Embryonic facial prominence (tissue), 1 donor: ENCODE measurements at regions not wholly inside any gene's neighbourhood (a gene's known extent, or its start where the extent isn't known, plus 50 kb on each side); places are given as distances from the start of the nearest gene placed in this dataset.

Experiments used
- DNase-seq: peaks from one replicate; pipeline ENCODE4 v3.0.0-alpha.2; 2016; ENCODE audit errors: extremely low spot score

DNA sequence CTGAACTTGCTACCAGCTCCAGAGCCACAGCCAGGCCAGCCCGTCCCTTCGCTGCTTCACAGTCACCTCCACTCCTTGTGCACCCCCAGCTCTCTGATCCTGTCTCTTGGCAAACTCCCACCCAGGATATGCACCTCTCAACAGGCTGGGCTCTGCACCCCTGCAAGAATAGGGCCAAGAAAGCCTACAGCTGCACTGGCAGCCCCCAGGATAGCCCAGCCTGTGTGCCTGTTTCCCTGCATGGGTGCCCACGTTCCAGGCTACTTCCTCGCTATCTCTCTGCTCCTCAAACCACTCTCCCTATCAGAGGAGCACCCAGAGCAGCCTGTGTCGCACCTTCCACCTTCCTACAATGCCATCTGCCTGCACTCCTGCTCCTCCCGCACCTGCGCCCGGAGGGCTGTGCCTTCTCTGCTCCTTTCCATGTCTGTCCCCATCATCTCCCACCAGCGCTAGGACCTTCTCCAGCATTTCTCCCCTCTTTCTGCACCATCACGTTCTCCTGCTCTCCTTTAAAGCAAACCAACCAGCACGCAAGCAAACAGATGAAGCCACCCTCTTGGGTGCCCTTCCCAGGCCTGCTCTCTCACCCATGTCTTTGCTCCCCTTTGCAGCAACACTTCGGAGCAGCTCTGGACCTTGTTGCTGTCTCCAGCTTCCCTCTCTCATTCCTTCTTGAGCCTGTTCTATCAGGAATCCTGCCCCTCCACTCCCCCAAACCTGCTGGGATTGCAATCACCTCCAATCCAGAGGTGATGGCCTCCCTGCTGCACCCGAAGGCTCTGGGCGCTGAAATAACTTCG lies 313.2 kb upstream of the HS6ST1 start:
- no peak for DNase-seq

DNA sequence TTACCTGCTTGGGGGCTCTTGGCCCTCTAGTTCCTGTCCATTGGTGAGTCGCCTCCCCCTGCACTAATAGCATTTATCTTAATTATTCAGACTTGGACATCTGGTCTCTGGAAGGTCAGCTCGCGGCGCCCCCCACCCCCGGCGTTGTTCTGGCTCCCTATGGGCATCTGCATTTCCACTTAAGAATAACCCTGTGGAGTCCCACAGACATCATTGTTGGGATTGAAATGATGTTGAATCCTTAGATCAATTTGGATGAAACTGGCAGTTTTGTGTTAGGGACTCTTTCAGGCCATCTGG lies 313.8 kb upstream of the HS6ST1 start:
- DNase-seq: no peak

DNA sequence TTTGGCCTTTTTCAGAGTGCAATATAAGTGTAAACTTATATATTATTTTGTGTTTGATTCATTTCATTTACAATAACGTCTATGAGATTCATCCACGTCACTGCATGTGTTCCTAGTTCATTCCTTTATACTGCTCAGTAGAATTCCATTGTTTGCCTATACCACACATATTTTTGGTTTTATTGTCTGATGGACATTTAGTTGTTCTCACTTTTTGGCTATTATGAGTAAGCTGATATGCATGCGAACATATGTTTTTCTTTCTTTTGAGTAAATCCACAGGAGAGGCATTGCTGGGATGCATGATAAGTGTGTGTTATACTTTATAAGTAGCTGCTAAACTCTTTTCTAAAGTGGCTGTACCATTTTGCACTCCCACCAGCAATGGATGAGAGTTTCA lies 314.8 kb upstream of the HS6ST1 start:
- DNase-seq: no peak

DNA sequence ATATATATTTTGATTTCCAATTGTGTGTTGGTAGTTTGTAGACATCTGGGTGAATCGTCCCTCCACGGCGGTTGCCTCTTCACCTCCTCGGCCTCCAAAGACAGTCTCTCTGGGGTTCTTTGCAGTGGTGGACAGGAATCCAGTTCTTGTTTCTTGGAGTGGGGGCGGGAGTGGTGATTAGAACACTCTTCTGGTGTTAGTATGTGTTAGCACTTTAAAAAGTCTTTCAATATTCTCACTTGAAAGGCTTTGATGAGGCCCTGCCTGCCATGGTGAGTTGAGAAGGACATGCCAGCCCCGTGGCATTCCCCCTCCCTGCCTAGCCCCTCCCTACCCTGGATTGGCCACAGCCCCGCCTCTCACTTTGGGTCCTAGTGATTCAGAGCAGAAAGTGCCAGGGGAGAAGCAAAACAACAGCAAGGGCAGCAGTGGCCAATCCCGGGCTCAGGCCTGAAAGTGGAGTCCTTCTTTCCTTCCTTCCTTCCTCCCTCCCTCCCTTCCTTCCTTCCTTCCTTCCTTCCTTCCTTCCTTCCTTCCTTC lies 316.8 kb upstream of the HS6ST1 start:
- no peak for DNase-seq

DNA sequence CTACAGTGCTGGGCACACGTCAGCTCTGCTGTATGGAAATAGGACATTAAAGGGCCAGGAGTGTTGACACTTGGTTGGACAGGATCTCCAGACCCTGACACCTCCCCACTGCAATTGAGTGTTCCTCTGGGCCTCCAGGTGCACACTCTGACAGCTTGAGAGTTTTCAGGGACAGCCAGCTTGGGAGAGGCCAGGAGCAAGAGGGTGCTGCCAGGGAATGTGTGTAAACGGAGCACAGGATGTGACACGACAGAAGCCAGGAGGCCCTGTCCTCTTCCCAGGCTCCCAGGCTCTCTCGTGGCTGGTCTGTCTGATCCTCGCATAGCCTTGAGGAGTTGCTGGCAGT lies 318.1 kb upstream of the HS6ST1 start:
- no peak for DNase-seq

DNA sequence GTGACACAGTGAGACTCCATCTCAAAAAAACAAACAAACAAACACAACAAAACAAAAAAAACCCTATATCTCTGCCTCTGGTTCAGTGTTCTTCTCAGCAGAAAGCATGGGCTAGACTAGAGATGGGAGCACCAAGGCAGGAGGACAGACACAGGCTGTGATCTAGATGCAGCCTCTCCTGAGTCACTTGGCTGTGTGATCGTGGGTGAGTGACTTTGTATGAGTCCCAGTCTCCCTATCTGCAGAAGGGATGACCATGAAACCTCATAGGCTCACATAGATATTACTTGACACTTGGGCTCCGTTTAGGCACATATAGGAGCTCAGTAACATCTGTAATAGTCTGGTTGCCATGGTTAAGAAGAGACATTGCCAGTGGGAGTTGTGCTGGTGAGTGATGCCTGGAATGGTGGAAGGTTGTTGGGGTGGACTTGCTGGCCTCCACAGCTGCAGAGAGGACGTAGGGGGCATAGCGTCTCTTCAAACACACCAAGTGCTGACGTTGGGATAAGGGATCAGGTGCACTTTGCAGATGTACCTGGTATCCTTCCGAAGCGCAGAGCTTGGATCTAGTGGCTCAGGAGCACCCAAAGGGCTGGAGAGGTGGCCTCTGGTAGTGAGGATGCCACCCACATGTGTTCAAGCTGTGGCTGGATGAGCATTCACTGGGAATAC lies 318.9 kb upstream of the HS6ST1 start:
- DNase-seq: no peak

DNA sequence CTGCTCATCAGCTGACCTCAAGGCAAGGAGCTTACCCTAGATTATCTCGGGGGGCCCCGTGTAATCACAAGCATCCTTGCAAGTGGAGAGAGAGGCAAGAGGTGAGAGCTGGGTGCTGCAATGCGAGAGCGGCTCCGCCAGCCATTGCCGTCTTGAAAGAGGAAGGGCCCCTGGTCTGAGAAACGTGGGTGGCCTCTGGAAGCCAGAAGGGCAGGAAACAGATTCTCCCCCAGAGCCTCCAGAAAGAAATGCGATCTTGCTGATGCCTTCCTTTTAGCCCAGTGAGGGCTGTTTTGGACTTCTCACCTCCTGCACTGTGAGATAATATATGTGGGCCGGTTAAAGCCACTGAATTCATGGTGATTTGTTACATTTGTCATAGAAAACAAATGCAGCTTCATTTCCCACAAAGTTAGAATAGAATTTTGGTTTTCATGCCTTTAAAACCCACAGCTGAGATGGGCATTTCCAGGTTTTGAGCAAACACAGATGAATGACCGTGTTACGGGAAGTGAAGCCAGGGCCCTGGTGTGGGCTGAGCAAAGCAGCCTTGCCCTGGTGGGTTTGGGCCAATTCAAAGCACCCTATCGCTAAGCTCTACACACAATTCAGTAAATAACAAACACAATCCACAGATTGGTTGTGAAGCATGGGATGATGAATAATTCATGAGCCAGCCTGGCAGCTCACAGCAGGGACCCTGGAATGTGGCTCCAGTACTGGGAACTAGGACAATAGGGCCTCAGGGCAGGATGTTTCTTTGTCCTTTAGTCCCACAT lies 319.9 kb upstream of the HS6ST1 start:
- DNase-seq: peak; percentile 10

DNA sequence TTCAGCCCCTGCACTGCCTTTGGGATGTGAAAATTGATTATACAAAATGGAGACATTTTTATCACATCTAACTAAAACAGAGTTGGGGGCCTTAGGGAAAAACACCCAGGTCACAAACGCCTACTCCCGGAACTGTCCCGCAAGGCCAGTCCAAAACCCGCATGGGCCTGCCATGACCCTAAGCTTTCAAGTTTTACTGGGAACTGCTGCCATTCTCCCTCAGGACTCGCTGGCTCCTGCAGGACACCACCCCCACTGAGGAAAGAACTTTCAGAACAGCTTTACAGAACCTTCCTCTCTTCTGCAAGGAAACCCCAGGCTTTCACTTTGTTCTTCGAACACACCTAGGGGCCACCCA lies 320.4 kb upstream of the HS6ST1 start:
- no peak for DNase-seq

DNA sequence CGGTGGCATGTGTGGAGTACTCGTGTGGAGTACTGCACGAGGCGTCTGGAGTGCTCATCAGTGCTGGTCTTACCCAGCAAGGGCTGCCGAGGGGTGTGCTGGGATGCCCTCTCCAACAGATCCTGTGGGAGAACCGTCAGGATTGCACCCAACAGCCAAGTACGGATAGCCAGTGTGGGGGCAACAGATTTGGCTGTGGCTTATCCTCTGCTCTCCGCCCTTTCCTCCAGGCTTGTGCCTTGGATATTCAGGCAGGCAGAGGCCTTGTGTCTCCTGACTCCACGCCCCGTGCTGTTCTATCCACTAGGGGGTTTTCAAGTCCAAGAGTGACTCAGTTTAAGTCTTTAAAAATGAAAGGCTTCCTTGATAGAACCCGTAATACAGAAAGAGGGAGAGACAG lies 321.0 kb upstream of the HS6ST1 start:
- no peak for DNase-seq

DNA sequence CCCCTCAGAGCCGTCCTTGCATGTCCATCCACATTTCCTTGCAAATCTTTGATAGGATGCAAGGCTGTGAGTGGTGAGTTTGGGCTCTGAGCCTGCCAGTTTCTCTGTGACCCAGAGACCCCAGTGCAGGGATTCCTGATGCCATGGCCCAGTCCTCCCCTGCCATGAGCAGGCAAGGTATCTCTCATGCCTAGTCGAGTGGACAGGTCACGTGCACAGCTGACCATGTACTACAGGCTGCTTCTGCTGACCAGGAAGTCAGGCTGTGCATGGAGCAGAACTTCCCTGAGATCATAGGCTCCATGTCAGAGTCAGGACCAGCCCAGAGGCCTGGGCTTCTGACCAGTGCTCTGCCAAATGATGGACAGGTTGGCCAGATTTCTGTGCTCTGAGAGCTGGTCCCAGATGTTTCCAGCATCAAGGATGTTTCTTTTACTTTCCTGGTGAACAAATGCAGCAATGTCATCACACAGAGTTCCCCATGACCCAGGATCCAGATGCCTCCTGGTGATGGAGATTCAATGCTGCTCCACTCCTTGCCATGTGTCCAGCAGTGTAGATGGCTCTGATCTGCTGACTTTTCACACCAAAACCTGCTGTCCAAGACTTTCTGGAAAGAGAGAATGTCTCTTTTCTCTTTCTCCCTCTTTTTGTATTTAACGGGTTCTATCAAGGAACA lies 321.6 kb upstream of the HS6ST1 start:
- no peak for DNase-seq

DNA sequence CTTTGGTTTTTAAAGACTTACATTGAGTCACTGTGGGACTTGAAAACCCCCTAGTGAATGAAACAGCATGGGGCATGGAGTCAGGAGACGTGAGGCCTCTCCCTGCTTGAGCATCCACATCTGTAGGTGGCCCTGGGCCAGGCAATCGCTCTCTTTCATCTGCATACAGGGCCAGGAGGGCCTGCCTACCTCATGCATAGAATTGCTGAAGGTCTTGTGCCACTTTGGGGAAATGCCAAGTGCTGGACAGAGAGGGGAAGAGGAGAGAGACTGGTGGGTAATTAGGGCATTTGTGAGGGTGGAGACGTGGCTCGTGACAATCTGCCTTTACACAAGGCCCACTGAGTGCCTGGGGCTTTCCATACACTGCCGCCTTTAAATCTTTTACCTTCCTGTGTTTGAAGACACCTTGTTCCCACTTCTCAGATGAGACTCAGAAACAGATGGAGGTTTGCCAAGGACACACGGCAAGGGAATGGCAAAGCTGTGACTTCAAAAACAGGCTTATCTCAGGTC lies 322.2 kb upstream of the HS6ST1 start:
- no peak for DNase-seq

DNA sequence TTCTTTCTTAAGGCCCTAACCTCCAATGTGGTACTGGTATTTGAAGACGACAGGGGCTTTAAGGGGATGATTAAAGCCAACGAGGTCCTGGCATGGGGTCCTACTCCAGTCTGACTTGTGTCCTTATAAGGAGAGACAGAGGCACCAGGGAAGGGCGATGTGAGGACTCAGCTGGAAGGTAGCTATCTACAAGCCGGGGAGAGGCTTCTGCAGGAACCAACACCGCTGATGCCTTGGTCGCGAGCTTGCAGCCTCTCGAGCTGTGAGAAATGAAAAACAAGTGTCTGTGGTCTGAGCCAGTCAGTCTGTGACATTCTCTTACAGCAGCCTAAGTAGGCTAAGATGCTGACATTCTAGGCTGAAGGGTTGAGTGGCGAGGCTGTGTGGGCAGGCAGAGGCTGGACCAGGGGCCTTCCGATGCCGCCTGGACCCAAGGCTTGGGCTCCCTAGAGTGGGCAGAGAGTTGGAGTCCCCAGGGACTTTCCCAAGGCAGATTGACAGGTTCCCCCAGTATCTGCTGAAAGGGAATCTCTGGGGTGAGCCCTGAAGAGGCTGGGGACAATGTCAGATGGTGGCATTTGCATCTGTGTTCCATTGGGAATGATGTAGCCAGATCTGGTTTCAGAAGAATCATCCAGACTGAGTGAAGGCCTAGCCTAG lies 322.9 kb upstream of the HS6ST1 start:
- DNase-seq: no peak

DNA sequence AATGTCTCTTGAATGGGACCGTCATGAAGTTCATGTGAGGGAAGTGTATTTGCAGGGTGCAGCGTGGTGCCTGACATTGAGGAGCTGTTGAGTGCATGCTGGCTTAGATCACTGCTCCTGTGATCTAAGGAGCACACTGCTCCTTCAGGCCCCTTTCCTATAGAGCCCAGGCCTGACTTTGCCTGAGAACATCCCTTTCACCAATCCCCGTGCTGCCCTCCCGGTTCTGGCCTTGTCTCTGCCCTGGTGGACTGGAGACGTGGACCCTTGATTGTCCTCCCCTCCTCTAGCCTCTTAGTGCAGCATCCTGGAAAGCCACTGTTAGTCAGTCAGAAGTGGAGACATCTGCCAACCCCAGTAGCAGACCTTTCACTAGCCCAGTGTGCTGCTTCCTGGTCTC lies 323.6 kb upstream of the HS6ST1 start:
- DNase-seq: no peak

DNA sequence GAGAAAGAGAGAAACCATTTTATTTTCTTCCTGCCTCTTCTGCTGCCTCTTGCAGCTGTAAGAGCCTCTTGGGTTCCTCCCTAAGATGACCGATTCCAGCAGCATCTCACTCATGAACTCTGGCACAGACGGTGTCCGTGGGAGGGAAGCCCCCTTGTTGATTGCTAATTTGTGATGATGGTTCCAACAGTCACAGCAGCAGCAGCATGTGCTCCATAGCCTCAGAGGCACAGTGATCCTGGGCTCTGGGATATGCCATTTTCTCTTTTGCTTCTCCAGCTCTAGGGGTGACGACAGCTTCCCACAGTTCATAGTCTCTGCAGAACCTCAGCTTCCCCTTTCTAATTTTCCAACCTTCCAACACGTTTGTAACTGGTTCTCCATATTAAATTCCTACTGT lies 324.2 kb upstream of the HS6ST1 start:
- DNase-seq: no peak

DNA sequence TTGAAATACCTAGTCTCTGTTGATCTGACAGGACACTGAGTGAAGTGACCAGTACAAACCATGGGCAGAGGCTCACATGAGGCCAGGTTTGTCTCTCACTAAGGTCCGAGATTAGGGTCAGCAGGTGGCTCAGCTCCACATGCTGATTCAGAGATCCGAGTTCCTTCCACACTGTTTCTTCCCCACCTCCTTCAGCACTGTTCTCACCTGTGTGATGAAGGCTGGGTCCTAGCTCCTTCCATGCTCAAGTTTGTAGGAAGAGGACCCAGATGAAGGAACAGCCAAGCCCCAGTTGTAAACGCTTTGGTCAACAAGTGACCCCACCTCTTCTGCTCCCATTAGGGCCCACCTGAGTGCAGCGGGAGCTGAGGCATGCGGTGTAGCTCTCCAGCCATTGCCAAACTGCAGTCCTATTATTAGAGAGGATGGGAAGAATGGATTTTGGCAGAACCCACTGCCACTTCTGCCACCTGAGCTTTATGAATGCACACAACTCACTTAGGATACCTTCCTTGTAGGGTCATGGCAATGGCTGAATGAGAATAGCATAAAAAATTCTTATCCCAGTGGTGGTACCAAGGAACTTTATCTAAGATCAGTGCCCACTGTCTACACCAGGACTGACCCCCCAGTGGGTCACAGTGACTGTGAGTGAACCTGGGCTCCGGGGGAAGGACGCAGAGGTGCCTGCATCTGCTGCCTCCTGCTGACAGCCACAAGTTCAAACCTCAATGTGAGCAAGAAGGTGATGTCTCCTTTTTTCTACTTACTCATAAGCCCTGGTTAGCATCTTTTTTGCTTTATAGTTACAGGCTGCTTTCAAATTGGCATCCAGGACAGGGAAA lies 324.8 kb upstream of the HS6ST1 start:
- DNase-seq: no peak

DNA sequence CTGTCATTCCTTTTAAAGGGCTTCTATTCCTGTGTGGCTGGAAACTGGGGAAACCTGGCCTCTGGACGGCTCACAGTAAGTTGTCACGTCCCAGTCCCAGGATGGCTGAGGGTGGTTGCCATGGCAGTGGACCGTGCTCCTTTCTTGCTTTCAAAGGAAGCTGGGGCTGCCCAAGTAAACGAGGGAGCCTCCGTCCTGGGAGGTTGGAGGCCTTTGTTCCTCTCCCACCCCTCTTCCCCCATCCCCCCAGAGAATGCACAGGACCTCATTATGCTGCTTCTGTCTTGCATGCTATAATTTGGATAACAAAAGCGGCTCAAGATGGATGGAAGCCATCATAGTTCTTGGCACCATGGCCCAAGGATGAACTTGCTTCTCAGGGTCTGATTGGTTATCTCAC lies 325.5 kb upstream of the HS6ST1 start:
- no peak for DNase-seq

DNA sequence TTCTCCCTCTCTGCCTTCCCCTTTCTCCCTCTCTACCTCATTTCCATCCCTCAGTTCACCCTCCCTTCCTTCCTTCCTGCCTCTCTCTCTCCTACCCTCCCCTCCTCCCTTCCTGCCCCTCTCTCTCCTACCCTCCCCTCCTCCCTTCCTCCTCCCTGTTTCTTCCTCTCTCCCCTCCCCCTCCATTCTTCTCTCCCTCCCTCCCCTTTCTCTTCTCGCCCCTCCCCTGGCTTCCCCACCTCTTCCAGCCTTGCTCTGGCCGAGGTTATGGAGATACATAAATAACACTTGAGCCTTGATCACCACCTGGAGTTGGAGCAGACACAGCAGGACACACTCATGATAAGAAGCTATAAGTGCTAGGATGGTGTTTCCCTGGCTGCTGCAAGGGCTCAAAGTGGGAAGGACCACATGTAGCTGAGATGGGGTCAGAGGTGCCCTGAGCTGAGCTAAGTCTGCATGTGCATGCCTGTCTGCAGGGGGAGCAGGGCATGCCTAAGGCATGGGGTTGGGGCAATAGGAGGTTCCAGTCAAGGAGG lies 326.1 kb upstream of the HS6ST1 start:
- no peak for DNase-seq

DNA sequence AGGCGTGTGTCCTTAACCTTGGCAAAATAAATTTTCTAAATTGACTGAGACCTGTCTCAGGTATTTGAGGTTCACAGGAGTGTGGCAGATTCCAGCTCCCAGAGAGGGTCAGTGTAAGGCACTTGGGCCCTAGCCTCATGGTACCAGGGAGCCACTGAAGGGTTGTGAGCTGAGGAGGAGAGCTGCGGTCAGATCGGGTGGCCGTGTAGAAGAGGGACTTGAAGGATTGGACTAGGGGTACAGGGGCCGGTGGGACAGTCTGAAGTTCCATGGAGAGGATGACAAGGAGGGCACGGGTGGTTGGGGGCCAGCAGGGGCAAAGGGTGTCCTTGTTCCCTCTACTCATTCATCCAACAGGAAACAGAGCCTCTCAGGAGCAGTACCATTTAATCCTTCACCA lies 327.0 kb upstream of the HS6ST1 start:
- no peak for DNase-seq

DNA sequence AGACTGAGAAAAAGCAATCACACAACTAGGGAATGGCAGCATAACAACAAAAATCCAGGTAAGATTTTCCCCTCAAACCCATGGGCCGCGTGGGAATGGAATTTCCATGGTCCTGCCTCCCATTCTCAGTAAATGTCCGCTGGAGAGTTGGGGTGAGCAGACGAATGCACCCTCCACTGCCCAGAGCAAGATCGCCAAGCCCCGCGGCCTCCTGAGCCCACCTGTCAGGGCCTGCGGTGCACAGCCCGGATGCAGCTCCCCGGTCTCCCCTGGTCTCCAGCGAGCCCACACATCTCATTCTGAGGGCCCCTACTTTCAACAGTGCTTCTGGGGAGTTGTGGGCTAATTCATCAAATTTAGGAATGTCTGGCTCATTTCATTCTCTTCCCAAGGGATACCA lies 327.4 kb upstream of the HS6ST1 start:
- DNase-seq: no peak

DNA sequence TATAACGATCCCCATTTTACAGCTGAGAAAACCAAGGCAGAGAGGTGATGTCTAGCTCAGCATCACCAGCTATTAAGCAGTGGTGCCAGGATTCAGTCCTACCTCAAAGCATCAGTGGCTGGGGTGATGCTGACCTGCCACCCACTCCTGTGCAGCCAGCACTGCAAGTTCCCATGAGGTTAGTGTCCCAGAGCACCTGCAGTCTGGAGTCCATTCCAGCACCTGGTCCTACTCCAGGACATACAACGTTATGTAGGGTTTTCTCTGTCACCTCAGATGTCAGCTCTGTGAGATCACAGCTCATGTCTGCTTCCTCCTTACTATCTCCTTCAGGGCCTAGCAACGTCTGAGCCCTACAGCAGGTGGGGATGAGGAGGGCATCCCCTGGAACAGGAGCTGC lies 328.0 kb upstream of the HS6ST1 start:
- DNase-seq: no peak
